ENCODE measurements at regions not wholly inside any gene's neighbourhood (a gene's known extent, or its start where the extent isn't known, plus 50 kb on each side); places are given as distances from the start of the nearest gene placed in this dataset.

GRCh38 chr11:98771791-98772190 is 249.0 kb upstream of the CNTN5 start:
- H3K4me2 ChIP-seq (ENCODE audit: low read length) = no peak overlapping the region
- no peak overlapping the region for H3K4me3 ChIP-seq (ENCODE audit: low read length)
- no peak overlapping the region for H3K27ac ChIP-seq (ENCODE audit: low read depth, low read length)
- H3K9me3 ChIP-seq (ENCODE audit: control insufficient read depth, insufficient read depth, low read length) = no peaks in the 10 kb centered on the region
- no peaks in the 10 kb centered on the region for H3K9me2 ChIP-seq (replicated peaks; ENCODE audit: control insufficient read depth, low read length)
- no peaks in the 10 kb centered on the region for H3K36me3 ChIP-seq (ENCODE audit: control insufficient read depth, low read length)
- TF ChIP-seq EZH2phosphoT487 (IDR thresholded peaks at IDR 0.05; ENCODE audit: borderline replicate concordance, low read length) = no peak
- TF ChIP-seq CTCF (IDR thresholded peaks at IDR 0.05; ENCODE audit: low read depth, low read length, poor library complexity, severe bottlenecking) = no peak
- H3F3A ChIP-seq (ENCODE audit: control insufficient read depth, insufficient read depth) = no peaks in the 10 kb centered on the region
- no peaks in the 10 kb centered on the region for H3K4me1 ChIP-seq (ENCODE audit: control insufficient read depth, low read length)
- H3K27me3 ChIP-seq (ENCODE audit: control insufficient read depth, low read length) = no peaks in the 10 kb centered on the region
- H4K20me1 ChIP-seq (ENCODE audit: control insufficient read depth, insufficient read depth, low read depth, low read length) = no peaks in the 10 kb centered on the region
- no peaks in the 10 kb centered on the region for H3K79me2 ChIP-seq (ENCODE audit: control insufficient read depth, low read length)

- Histone ChIP-seq H3K36me3 (ENCODE audit: control insufficient read depth, low read length) (no peaks in the 10 kb centered on the region), H3K79me2 (ENCODE audit: control insufficient read depth, low read length) (no peaks in the 10 kb centered on the region), H3K27me3 (ENCODE audit: control insufficient read depth, low read length) (no peaks in the 10 kb centered on the region), H3K9me2 (replicated peaks; ENCODE audit: control insufficient read depth, low read length) (no peaks in the 10 kb centered on the region), H3K4me2 (ENCODE audit: low read length) (no peak overlapping the region), H3F3A (ENCODE audit: control insufficient read depth, insufficient read depth) (no peaks in the 10 kb centered on the region), H3K27ac (ENCODE audit: low read depth, low read length) (no peak overlapping the region), H4K20me1 (ENCODE audit: control insufficient read depth, insufficient read depth, low read depth, low read length) (no peaks in the 10 kb centered on the region), H3K4me1 (ENCODE audit: control insufficient read depth, low read length) (no peaks in the 10 kb centered on the region), H3K4me3 (ENCODE audit: low read length) (no peak overlapping the region), H3K9me3 (ENCODE audit: control insufficient read depth, insufficient read depth, low read length) (no peaks in the 10 kb centered on the region)
- TF ChIP-seq EZH2phosphoT487 (IDR thresholded peaks at IDR 0.05; ENCODE audit: borderline replicate concordance, low read length) = no peak
- no peak for TF ChIP-seq CTCF (IDR thresholded peaks at IDR 0.05; ENCODE audit: low read depth, low read length, poor library complexity, severe bottlenecking)
These were observed 247.9 kb upstream of the CNTN5 start for GRCh38 chr11:98772893-98773292.

GRCh38 chr11:98793276-98793675 is 227.5 kb upstream of the CNTN5 start:
- H3K4me2 ChIP-seq (ENCODE audit: low read length) = no peak overlapping the region
- H3K4me3 ChIP-seq (ENCODE audit: low read length) = no peak overlapping the region
- no peaks in the 10 kb centered on the region for H3K9me3 ChIP-seq (ENCODE audit: control insufficient read depth, insufficient read depth, low read length)
- H3K27ac ChIP-seq (ENCODE audit: low read depth, low read length) = no peak overlapping the region
- no peaks in the 10 kb centered on the region for H3K79me2 ChIP-seq (ENCODE audit: control insufficient read depth, low read length)
- H3K27me3 ChIP-seq (ENCODE audit: control insufficient read depth, low read length) = no peaks in the 10 kb centered on the region
- H3F3A ChIP-seq (ENCODE audit: control insufficient read depth, insufficient read depth) = no peaks in the 10 kb centered on the region
- H4K20me1 ChIP-seq (ENCODE audit: control insufficient read depth, insufficient read depth, low read depth, low read length) = no peaks in the 10 kb centered on the region
- TF ChIP-seq EZH2phosphoT487 (IDR thresholded peaks at IDR 0.05; ENCODE audit: borderline replicate concordance, low read length) (no peak), CTCF (IDR thresholded peaks at IDR 0.05; ENCODE audit: low read depth, low read length, poor library complexity, severe bottlenecking) (no peak)
- H3K9me2 ChIP-seq (replicated peaks; ENCODE audit: control insufficient read depth, low read length) = no peaks in the 10 kb centered on the region
- H3K36me3 ChIP-seq (ENCODE audit: control insufficient read depth, low read length) = no peaks in the 10 kb centered on the region
- H3K4me1 ChIP-seq (ENCODE audit: control insufficient read depth, low read length) = no peaks in the 10 kb centered on the region

GRCh38 chr11:98798333-98798732 is 222.4 kb upstream of the CNTN5 start:
- H3K4me2 ChIP-seq (ENCODE audit: low read length) = no peak overlapping the region
- H3K27ac ChIP-seq (ENCODE audit: low read depth, low read length) = no peak overlapping the region
- no peaks in the 10 kb centered on the region for H3K4me1 ChIP-seq (ENCODE audit: control insufficient read depth, low read length)
- no peaks in the 10 kb centered on the region for H3K36me3 ChIP-seq (ENCODE audit: control insufficient read depth, low read length)
- H3K9me2 ChIP-seq (replicated peaks; ENCODE audit: control insufficient read depth, low read length) = no peaks in the 10 kb centered on the region
- H3K4me3 ChIP-seq (ENCODE audit: low read length) = no peak overlapping the region
- no peaks in the 10 kb centered on the region for H4K20me1 ChIP-seq (ENCODE audit: control insufficient read depth, insufficient read depth, low read depth, low read length)
- TF ChIP-seq EZH2phosphoT487 (IDR thresholded peaks at IDR 0.05; ENCODE audit: borderline replicate concordance, low read length) (no peak), CTCF (IDR thresholded peaks at IDR 0.05; ENCODE audit: low read depth, low read length, poor library complexity, severe bottlenecking) (no peak)
- no peaks in the 10 kb centered on the region for H3K27me3 ChIP-seq (ENCODE audit: control insufficient read depth, low read length)
- H3K79me2 ChIP-seq (ENCODE audit: control insufficient read depth, low read length) = no peaks in the 10 kb centered on the region
- no peaks in the 10 kb centered on the region for H3F3A ChIP-seq (ENCODE audit: control insufficient read depth, insufficient read depth)
- no peaks in the 10 kb centered on the region for H3K9me3 ChIP-seq (ENCODE audit: control insufficient read depth, insufficient read depth, low read length)
